Caco-2 (cell line): ENCODE measurements at regions not wholly inside any gene's neighbourhood (a gene's known extent, or its start where the extent isn't known, plus 50 kb on each side); places are given as distances from the start of the nearest gene placed in this dataset.

ENCODE experiments used
- BruUV-seq: library from RNA; stranded (reverse); fragments of 400-500 nt; replicated peaks from 2 replicates; lab custom pipeline; 2021; lab: Mats Ljungman, UMichigan
- CTCF ChIA-PET: fragments of 300-600 bp; sonication (Branson Sonifier 250); formaldehyde crosslinking; loops from one replicate; lab custom pipeline; 2022; ENCODE audit warnings: antibody characterized with exemption; lab: Charles Lee
- POLR2A ChIA-PET: fragments of 300-600 bp; sonication (Branson Sonifier 250); formaldehyde crosslinking; loops from one replicate; lab custom pipeline; 2022; ENCODE audit warnings: antibody characterized with exemption; lab: Charles Lee
- DNase-seq, 2 experiments: peaks; one replicate each; pipeline versions ENCODE4 v3.0.0 to v3.0.0-alpha.2; 2020 to 2022
- H3K27me3 ChIP-seq: replicated peaks from 2 replicates; pipeline ENCODE4 v1.6.0; 2011; ENCODE audit warnings: low read length; ENCODE audit not compliant: control insufficient read depth, insufficient read depth
- H3K36me3 ChIP-seq: 2 replicates; pipeline ENCODE4 v1.5.1; 2011; ENCODE audit warnings: low read length; ENCODE audit not compliant: control insufficient read depth, insufficient read depth
- H3K4me1 ChIP-seq: fragments of 250-450 bp; sonication (Bioruptor Pico); 2 replicates; pipeline ENCODE4 v1.5.1; 2020; ENCODE audit warnings: mild to moderate bottlenecking
- H3K4me3 ChIP-seq: 2 replicates; pipeline ENCODE4 v1.5.1; 2011; ENCODE audit warnings: low read depth, mild to moderate bottlenecking, control low read depth, low read length
- H3K9me3 ChIP-seq: fragments of 250-450 bp; sonication (Bioruptor Pico); 2 replicates; pipeline ENCODE4 v1.5.1; 2020; ENCODE audit warnings: mild to moderate bottlenecking, moderate library complexity
- H3K27ac Mint-ChIP-seq: one replicate; pipeline ENCODE4 v1.8.0; 2022; ENCODE audit warnings: mixed read lengths; ENCODE audit not compliant: unreplicated experiment
- H3K27me3 Mint-ChIP-seq: one replicate; pipeline ENCODE4 v1.8.0; 2022; ENCODE audit warnings: mixed read lengths; ENCODE audit not compliant: insufficient read depth, unreplicated experiment
- H3K36me3 Mint-ChIP-seq: one replicate; pipeline ENCODE4 v1.8.0; 2022; ENCODE audit warnings: mild to moderate bottlenecking, mixed read lengths; ENCODE audit not compliant: insufficient read depth, unreplicated experiment
- H3K4me1 Mint-ChIP-seq: one replicate; pipeline ENCODE4 v1.8.0; 2022; ENCODE audit warnings: low read depth, mixed read lengths; ENCODE audit not compliant: unreplicated experiment
- H3K4me3 Mint-ChIP-seq: one replicate; pipeline ENCODE4 v1.8.0; 2022; ENCODE audit warnings: mild to moderate bottlenecking, moderate library complexity, mixed read lengths; ENCODE audit not compliant: unreplicated experiment
- H3K9me3 Mint-ChIP-seq: one replicate; pipeline ENCODE4 v1.8.0; 2022; ENCODE audit warnings: mixed read lengths; ENCODE audit not compliant: unreplicated experiment
- CTCF ChIP-seq, 2 experiments: fragments of 200-600 bp in 1 of 2; IDR thresholded peaks; 1 replicate in 1 of 2; 2 replicates in 1 of 2; pipeline versions ENCODE4 v1.5.1 to v1.8.0; 2011 to 2022; ENCODE audit warnings: antibody characterized with exemption in 1 of 2, control low read depth in 1 of 2, inconsistent platforms in 1 of 2, low read depth in 1 of 2, low read length in 1 of 2, mild to moderate bottlenecking in 1 of 2, moderate library complexity in 1 of 2; ENCODE audit not compliant: insufficient read depth in 1 of 2, severe bottlenecking in 1 of 2, unreplicated experiment in 1 of 2
- intact Hi-C: fragments of 100-400 bp; cut with micrococcal nuclease; formaldehyde crosslinking; loops from one replicate; pipeline ENCODE4 v1.10.0; 2022; ENCODE audit not compliant: unreplicated experiment

- Mint-ChIP-seq H3K9me3 (peaks cover 4% of the 10 kb centered on the region), H3K4me3 (no peak overlapping the region), H3K4me1 (no peaks in the 10 kb centered on the region), H3K27me3 (peaks cover 3% of the 10 kb centered on the region), H3K36me3 (no peaks in the 10 kb centered on the region), H3K27ac (no peak overlapping the region)
- Histone ChIP-seq H3K27me3 (no peaks in the 10 kb centered on the region), H3K36me3 (no peaks in the 10 kb centered on the region), H3K4me1 (no peaks in the 10 kb centered on the region), H3K4me3 (no peak overlapping the region), H3K9me3 (peaks cover 7% of the 10 kb centered on the region)
- TF ChIP-seq CTCF (IDR thresholded peaks at IDR 0.05; ENCODE audit: insufficient read depth in 1 of 2, low read depth in 1 of 2, low read length in 1 of 2, severe bottlenecking in 1 of 2, unreplicated experiment in 1 of 2), result no peak
- POLR2A ChIA-PET, result no interaction called here
- no TSS peak for BruUV-seq
- intact Hi-C loops, result no loop called here
- CTCF ChIA-PET, result no interaction called here
- no peak for DNase-seq
Measured at GRCh38 chr16:61587526-61587925, 448.7 kb downstream of the CDH8 start.

GRCh38 chr16:61581417-61582046, 454.7 kb downstream of the CDH8 start:
- ChIA-PET CTCF (interaction anchor here (0.6 kb wide), 1 partner anchor 544 kb away, joined by 3 read pairs; no protein-coding TSS in a partner anchor), POLR2A (no interaction called here)
- no peak overlapping the region for H3K4me3 Mint-ChIP-seq
- no peaks in the 10 kb centered on the region for H3K9me3 ChIP-seq
- no peak overlapping the region for H3K4me3 ChIP-seq
- H3K4me1 Mint-ChIP-seq, result no peaks in the 10 kb centered on the region
- no peak overlapping the region for H3K27ac Mint-ChIP-seq
- intact Hi-C loops, result no loop called here
- no peak for TF ChIP-seq CTCF (IDR thresholded peaks at IDR 0.05; ENCODE audit: insufficient read depth in 1 of 2, low read depth in 1 of 2, low read length in 1 of 2, severe bottlenecking in 1 of 2, unreplicated experiment in 1 of 2)
- peaks cover 4% of the 10 kb centered on the region for H3K27me3 Mint-ChIP-seq
- no peaks in the 10 kb centered on the region for H3K36me3 ChIP-seq
- H3K4me1 ChIP-seq, result no peaks in the 10 kb centered on the region
- H3K36me3 Mint-ChIP-seq, result no peaks in the 10 kb centered on the region
- no TSS peak for BruUV-seq
- H3K9me3 Mint-ChIP-seq, result no peaks in the 10 kb centered on the region
- DNase-seq, result no peak
- no peaks in the 10 kb centered on the region for H3K27me3 ChIP-seq

GRCh38 chr16:61580579-61580978, 455.7 kb downstream of the CDH8 start:
- Mint-ChIP-seq H3K9me3 (no peaks in the 10 kb centered on the region), H3K4me1 (no peaks in the 10 kb centered on the region), H3K36me3 (no peaks in the 10 kb centered on the region), H3K4me3 (no peak overlapping the region), H3K27ac (no peak overlapping the region), H3K27me3 (peaks cover 7% of the 10 kb centered on the region)
- Histone ChIP-seq H3K4me3 (no peak overlapping the region), H3K36me3 (no peaks in the 10 kb centered on the region), H3K27me3 (no peaks in the 10 kb centered on the region), H3K9me3 (no peaks in the 10 kb centered on the region), H3K4me1 (no peaks in the 10 kb centered on the region)
- intact Hi-C loops, result no loop called here
- no TSS peak for BruUV-seq
- no peak for TF ChIP-seq CTCF (IDR thresholded peaks at IDR 0.05; ENCODE audit: insufficient read depth in 1 of 2, low read depth in 1 of 2, low read length in 1 of 2, severe bottlenecking in 1 of 2, unreplicated experiment in 1 of 2)
- DNase-seq, result no peak
- ChIA-PET POLR2A (no interaction called here), CTCF (no interaction called here)
